Ishikawa (cell line): ENCODE measurements at regions not wholly inside any gene's neighbourhood (a gene's known extent, or its start where the extent isn't known, plus 50 kb on each side); places are given as distances from the start of the nearest gene placed in this dataset.

ENCODE experiments used
- FOXM1 ChIP-seq: IDR thresholded peaks from 2 replicates; pipeline ENCODE4 v1.6.1; 2012; ENCODE audit warnings: low read depth, borderline replicate concordance
- USF1 ChIP-seq: IDR thresholded peaks from 2 replicates; pipeline ENCODE4 v1.6.1; 2012

- TF ChIP-seq USF1 (no peak), FOXM1 (no peak)
These were observed 109.7 kb upstream of the SDK2 start for GRCh38 chr17:73753751-73754496.
